ENCODE measurements at regions not wholly inside any gene's neighbourhood (a gene's known extent, or its start where the extent isn't known, plus 50 kb on each side); places are given as distances from the start of the nearest gene placed in this dataset.

- Histone ChIP-seq H3K36me3 (ENCODE audit: insufficient read depth, low read length) (no peaks in the 10 kb centered on the region), H3K9me2 (replicated peaks; ENCODE audit: insufficient read depth, low read length) (no peaks in the 10 kb centered on the region), H3K9me3 (ENCODE audit: low read length) (no peaks in the 10 kb centered on the region; the same call in 1 of the 2 replicates), H3K27me3 (ENCODE audit: low read length) (no peaks in the 10 kb centered on the region), H2AFZ (ENCODE audit: low read length) (no peak overlapping the region), H3K4me3 (ENCODE audit: low read length) (no peak overlapping the region), H3K27ac (ENCODE audit: low read length) (no peak overlapping the region), H3K4me1 (ENCODE audit: low read length) (no peaks in the 10 kb centered on the region), H3K4me2 (ENCODE audit: low read depth, low read length, poor library complexity, severe bottlenecking) (no peak overlapping the region), H3K79me2 (ENCODE audit: low read length) (no peaks in the 10 kb centered on the region), H3K9ac (ENCODE audit: low read length) (no peak overlapping the region), H4K20me1 (ENCODE audit: insufficient read depth, low read depth, low read length) (no peaks in the 10 kb centered on the region)
- no peak for DNase-seq
Observed at GRCh38 chr20:16975682-16976081, 227.5 kb downstream of the OTOR start.

DNA sequence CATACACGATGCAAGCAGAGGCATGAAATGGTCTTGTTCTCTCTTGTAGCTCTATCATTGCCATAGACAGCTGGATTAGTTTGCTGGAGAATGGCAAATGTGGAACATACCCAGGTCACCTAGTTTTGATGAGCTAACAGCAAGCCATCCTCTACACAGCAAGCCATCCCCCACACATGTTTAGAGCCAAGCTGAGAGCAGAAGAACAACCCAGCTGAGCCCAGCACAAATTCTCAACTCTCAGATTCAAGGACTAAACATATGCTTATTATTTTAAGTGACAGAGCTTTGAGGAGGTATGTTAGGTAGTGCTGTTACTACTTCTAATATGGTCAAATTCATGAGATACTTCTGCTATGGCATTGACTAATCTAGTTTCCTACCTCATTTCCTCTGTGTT, 230.3 kb downstream of the OTOR start:
- no peaks in the 10 kb centered on the region for H4K20me1 ChIP-seq (ENCODE audit: insufficient read depth, low read depth, low read length)
- no peak overlapping the region for H3K9ac ChIP-seq (ENCODE audit: low read length)
- H3K27me3 ChIP-seq (ENCODE audit: low read length), result no peaks in the 10 kb centered on the region
- DNase-seq, result no peak
- no peaks in the 10 kb centered on the region for H3K4me1 ChIP-seq (ENCODE audit: low read length)
- no peaks in the 10 kb centered on the region for H3K9me2 ChIP-seq (replicated peaks; ENCODE audit: insufficient read depth, low read length)
- H3K79me2 ChIP-seq (ENCODE audit: low read length), result no peaks in the 10 kb centered on the region
- H3K27ac ChIP-seq (ENCODE audit: low read length), result no peak overlapping the region
- H3K4me3 ChIP-seq (ENCODE audit: low read length), result no peak overlapping the region
- no peaks in the 10 kb centered on the region; the same call in 1 of the 2 replicates for H3K9me3 ChIP-seq (ENCODE audit: low read length)
- no peak overlapping the region for H2AFZ ChIP-seq (ENCODE audit: low read length)
- no peaks in the 10 kb centered on the region for H3K36me3 ChIP-seq (ENCODE audit: insufficient read depth, low read length)
- H3K4me2 ChIP-seq (ENCODE audit: low read depth, low read length, poor library complexity, severe bottlenecking), result no peak overlapping the region

- Histone ChIP-seq H2AFZ (ENCODE audit: low read length) (no peak overlapping the region), H3K36me3 (ENCODE audit: insufficient read depth, low read length) (no peaks in the 10 kb centered on the region), H4K20me1 (ENCODE audit: insufficient read depth, low read depth, low read length) (no peaks in the 10 kb centered on the region)
Observed at GRCh38 chr20:16982091-16982726, 234.1 kb downstream of the OTOR start.

DNA sequence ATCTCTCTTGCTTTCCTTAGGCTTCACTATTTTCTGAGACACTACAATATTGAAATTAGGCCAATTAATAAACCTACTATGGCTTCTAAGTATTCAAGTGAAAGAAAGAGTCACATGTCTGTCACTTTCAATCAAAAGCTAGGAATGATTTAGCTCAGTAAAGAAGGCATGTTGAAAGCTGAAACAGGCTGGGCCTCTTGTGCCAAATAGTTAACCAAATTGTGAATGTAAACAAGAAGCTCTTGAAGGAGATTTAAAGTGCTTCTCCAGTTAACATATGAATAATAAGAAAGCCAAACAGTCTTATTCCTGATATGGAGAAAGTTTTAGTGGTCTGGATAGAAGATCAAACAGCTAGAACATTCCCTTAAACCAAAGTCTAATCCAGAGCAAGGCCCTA, 236.3 kb downstream of the OTOR start:
- DNase-seq, result no peak
- Histone ChIP-seq H3K36me3 (ENCODE audit: insufficient read depth, low read length) (no peaks in the 10 kb centered on the region), H3K27me3 (ENCODE audit: low read length) (no peaks in the 10 kb centered on the region), H3K4me2 (ENCODE audit: low read depth, low read length, poor library complexity, severe bottlenecking) (no peak overlapping the region), H3K9ac (ENCODE audit: low read length) (no peak overlapping the region), H3K4me3 (ENCODE audit: low read length) (no peak overlapping the region), H3K27ac (ENCODE audit: low read length) (no peak overlapping the region), H3K9me2 (replicated peaks; ENCODE audit: insufficient read depth, low read length) (no peaks in the 10 kb centered on the region), H3K4me1 (ENCODE audit: low read length) (no peaks in the 10 kb centered on the region), H3K79me2 (ENCODE audit: low read length) (no peaks in the 10 kb centered on the region), H2AFZ (ENCODE audit: low read length) (no peak overlapping the region), H3K9me3 (ENCODE audit: low read length) (no peaks in the 10 kb centered on the region), H4K20me1 (ENCODE audit: insufficient read depth, low read depth, low read length) (no peaks in the 10 kb centered on the region)

More at GRCh38 chr20:16982091-16982726, 234.1 kb downstream of the OTOR start:
- Histone ChIP-seq H3K4me3 (ENCODE audit: low read length) (no peak overlapping the region), H3K27me3 (ENCODE audit: low read length) (no peaks in the 10 kb centered on the region), H3K9ac (ENCODE audit: low read length) (no peak overlapping the region), H3K27ac (ENCODE audit: low read length) (no peak overlapping the region), H3K9me3 (ENCODE audit: low read length) (no peaks in the 10 kb centered on the region; the same call in 1 of the 2 replicates), H3K4me2 (ENCODE audit: low read depth, low read length, poor library complexity, severe bottlenecking) (no peak overlapping the region), H3K9me2 (replicated peaks; ENCODE audit: insufficient read depth, low read length) (no peaks in the 10 kb centered on the region), H3K4me1 (ENCODE audit: low read length) (no peaks in the 10 kb centered on the region), H3K79me2 (ENCODE audit: low read length) (no peaks in the 10 kb centered on the region)
- no peak for DNase-seq

DNA sequence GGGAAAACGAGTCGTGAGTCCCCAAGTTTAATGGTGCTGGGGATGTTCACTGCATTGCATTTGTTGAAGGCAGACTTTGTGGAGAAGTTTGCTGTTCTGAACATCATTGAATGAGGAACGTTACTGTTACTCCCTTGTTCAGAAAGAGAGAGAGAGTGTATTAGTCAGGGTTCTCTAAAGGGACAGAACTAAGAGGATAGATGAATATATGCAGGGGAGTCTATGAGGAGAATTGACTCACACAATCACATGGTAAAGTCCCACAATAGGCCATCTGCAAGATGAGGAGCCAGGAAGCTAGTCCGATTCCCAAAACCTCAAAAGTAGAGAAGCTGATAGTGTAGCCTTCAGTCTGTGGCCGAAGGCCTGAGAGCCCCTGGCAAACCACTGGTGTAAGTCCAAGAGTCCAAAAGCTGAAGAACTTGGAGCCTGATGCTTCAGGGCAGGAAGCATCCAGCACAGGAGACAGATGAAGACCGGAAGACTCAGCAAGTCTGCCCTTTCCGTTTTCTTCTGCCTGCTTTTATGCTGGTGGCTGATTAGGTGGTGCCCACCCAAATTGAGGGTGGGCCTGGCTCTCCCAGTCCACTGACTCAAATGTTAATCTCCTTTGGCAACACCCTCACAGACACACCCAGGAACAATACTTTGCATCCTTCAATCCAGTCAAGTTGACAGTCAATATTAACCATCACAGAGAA, 223.5 kb upstream of the PCSK2 start:
- DNase-seq, result no peak
- no peak overlapping the region for H2AFZ ChIP-seq (ENCODE audit: low read length)
- no peaks in the 10 kb centered on the region for H3K4me1 ChIP-seq (ENCODE audit: low read length)
- H3K9ac ChIP-seq (ENCODE audit: low read length), result no peak overlapping the region
- no peaks in the 10 kb centered on the region for H3K79me2 ChIP-seq (ENCODE audit: low read length)
- H3K4me2 ChIP-seq (ENCODE audit: low read depth, low read length, poor library complexity, severe bottlenecking), result no peak overlapping the region
- H3K4me3 ChIP-seq (ENCODE audit: low read length), result no peak overlapping the region
- no peaks in the 10 kb centered on the region for H3K36me3 ChIP-seq (ENCODE audit: insufficient read depth, low read length)
- H3K9me3 ChIP-seq (ENCODE audit: low read length), result no peaks in the 10 kb centered on the region
- no peaks in the 10 kb centered on the region for H3K9me2 ChIP-seq (replicated peaks; ENCODE audit: insufficient read depth, low read length)
- no peak overlapping the region for H3K27ac ChIP-seq (ENCODE audit: low read length)
- H3K27me3 ChIP-seq (ENCODE audit: low read length), result no peaks in the 10 kb centered on the region
- no peaks in the 10 kb centered on the region for H4K20me1 ChIP-seq (ENCODE audit: insufficient read depth, low read depth, low read length)

GRCh38 chr20:17010181-17010580, 216.7 kb upstream of the PCSK2 start:
- H3K4me1 ChIP-seq (ENCODE audit: low read length), result no peaks in the 10 kb centered on the region
- no peak for DNase-seq
- H3K36me3 ChIP-seq (ENCODE audit: insufficient read depth, low read length), result no peaks in the 10 kb centered on the region
- no peak overlapping the region for H3K4me3 ChIP-seq (ENCODE audit: low read length)
- no peak overlapping the region for H3K4me2 ChIP-seq (ENCODE audit: low read depth, low read length, poor library complexity, severe bottlenecking)
- H3K27me3 ChIP-seq (ENCODE audit: low read length), result no peaks in the 10 kb centered on the region
- no peaks in the 10 kb centered on the region for H3K9me2 ChIP-seq (replicated peaks; ENCODE audit: insufficient read depth, low read length)
- H3K79me2 ChIP-seq (ENCODE audit: low read length), result no peaks in the 10 kb centered on the region
- H4K20me1 ChIP-seq (ENCODE audit: insufficient read depth, low read depth, low read length), result no peaks in the 10 kb centered on the region
- no peak overlapping the region for H3K27ac ChIP-seq (ENCODE audit: low read length)
- no peak overlapping the region for H3K9ac ChIP-seq (ENCODE audit: low read length)
- H3K9me3 ChIP-seq (ENCODE audit: low read length), result no peaks in the 10 kb centered on the region
- no peak overlapping the region for H2AFZ ChIP-seq (ENCODE audit: low read length)

- H3K27ac ChIP-seq (ENCODE audit: low read length), result no peak overlapping the region
- H3K36me3 ChIP-seq (ENCODE audit: insufficient read depth, low read length), result no peaks in the 10 kb centered on the region
- DNase-seq, result no peak
- H3K9ac ChIP-seq (ENCODE audit: low read length), result no peak overlapping the region
- H3K4me3 ChIP-seq (ENCODE audit: low read length), result no peak overlapping the region
- H3K9me2 ChIP-seq (replicated peaks; ENCODE audit: insufficient read depth, low read length), result no peaks in the 10 kb centered on the region
- no peaks in the 10 kb centered on the region for H3K9me3 ChIP-seq (ENCODE audit: low read length)
- H4K20me1 ChIP-seq (ENCODE audit: insufficient read depth, low read depth, low read length), result no peaks in the 10 kb centered on the region
- no peak overlapping the region for H2AFZ ChIP-seq (ENCODE audit: low read length)
- H3K4me1 ChIP-seq (ENCODE audit: low read length), result no peaks in the 10 kb centered on the region
- H3K4me2 ChIP-seq (ENCODE audit: low read depth, low read length, poor library complexity, severe bottlenecking), result no peak overlapping the region
- no peaks in the 10 kb centered on the region for H3K27me3 ChIP-seq (ENCODE audit: low read length)
- H3K79me2 ChIP-seq (ENCODE audit: low read length), result no peaks in the 10 kb centered on the region
Observed at GRCh38 chr20:17012546-17013226, 214.2 kb upstream of the PCSK2 start.

DNA sequence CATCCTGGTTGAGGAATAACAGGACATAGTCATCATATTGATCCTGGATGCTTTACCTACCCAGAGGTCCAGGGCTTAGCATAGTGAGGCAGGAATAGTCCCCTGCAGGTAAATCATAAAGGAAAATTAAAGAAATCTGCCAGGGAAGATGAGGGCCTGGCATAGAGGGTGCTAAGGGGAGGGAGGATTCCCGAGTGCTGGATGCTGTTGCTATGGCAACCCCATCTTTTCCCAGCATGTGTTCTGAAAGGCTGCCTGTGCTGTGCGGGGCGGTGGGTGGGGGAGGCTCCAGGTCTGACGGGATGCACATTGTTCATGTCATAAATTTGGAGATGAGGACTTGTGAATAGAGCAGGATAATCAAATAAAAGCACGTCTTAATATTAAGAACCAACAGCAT, 212.6 kb upstream of the PCSK2 start:
- Histone ChIP-seq H4K20me1 (ENCODE audit: insufficient read depth, low read depth, low read length) (no peaks in the 10 kb centered on the region), H3K9ac (ENCODE audit: low read length) (no peak overlapping the region), H3K27me3 (ENCODE audit: low read length) (no peaks in the 10 kb centered on the region), H3K4me3 (ENCODE audit: low read length) (no peak overlapping the region), H3K4me2 (ENCODE audit: low read depth, low read length, poor library complexity, severe bottlenecking) (no peak overlapping the region), H3K9me2 (replicated peaks; ENCODE audit: insufficient read depth, low read length) (no peaks in the 10 kb centered on the region), H3K36me3 (ENCODE audit: insufficient read depth, low read length) (no peaks in the 10 kb centered on the region), H3K27ac (ENCODE audit: low read length) (no peak overlapping the region), H3K4me1 (ENCODE audit: low read length) (no peaks in the 10 kb centered on the region), H3K79me2 (ENCODE audit: low read length) (no peaks in the 10 kb centered on the region), H2AFZ (ENCODE audit: low read length) (no peak overlapping the region), H3K9me3 (ENCODE audit: low read length) (no peaks in the 10 kb centered on the region)
- no peak for DNase-seq
